Neuronal stem cell (in vitro differentiated cells): ENCODE measurements at regions not wholly inside any gene's neighbourhood (a gene's known extent, or its start where the extent isn't known, plus 50 kb on each side); places are given as distances from the start of the nearest gene placed in this dataset.

Experiments used
- DNase-seq: peaks from one replicate; pipeline ENCODE4 v3.0.0-alpha.2; 2013; ENCODE audit warnings: low spot score
- H2AFZ ChIP-seq: one replicate; pipeline ENCODE4 v1.6.1; 2013; ENCODE audit warnings: mild to moderate bottlenecking, low read length, inconsistent platforms
- H2AK5ac ChIP-seq: 2 replicates; pipeline ENCODE4 v1.6.1; 2013; ENCODE audit warnings: low read depth, mild to moderate bottlenecking, inconsistent platforms, low read length, moderate library complexity, mixed read lengths
- H2BK120ac ChIP-seq: 2 replicates; pipeline ENCODE4 v1.6.1; 2013; ENCODE audit warnings: low read depth, mild to moderate bottlenecking, inconsistent platforms, low read length, moderate library complexity, mixed read lengths
- H2BK12ac ChIP-seq: one replicate; pipeline ENCODE4 v1.6.1; 2013; ENCODE audit warnings: low read length, inconsistent platforms
- H2BK15ac ChIP-seq: 2 replicates; pipeline ENCODE4 v1.6.1; 2013; ENCODE audit warnings: mild to moderate bottlenecking, low read length, inconsistent platforms, mixed read lengths
- H2BK5ac ChIP-seq: one replicate; pipeline ENCODE4 v1.6.1; 2013; ENCODE audit warnings: inconsistent platforms, mild to moderate bottlenecking, low read length, moderate library complexity
- H3K14ac ChIP-seq: one replicate; pipeline ENCODE4 v1.6.1; 2013; ENCODE audit warnings: low read length, inconsistent platforms
- H3K18ac ChIP-seq: 2 replicates; pipeline ENCODE4 v1.6.1; 2013; ENCODE audit warnings: low read length, inconsistent platforms
- H3K23ac ChIP-seq: 2 replicates; pipeline ENCODE4 v1.6.1; 2013; ENCODE audit warnings: low read depth, mild to moderate bottlenecking, mixed read lengths, low read length, inconsistent platforms; ENCODE audit not compliant: poor library complexity
- H3K27ac ChIP-seq: replicated peaks from 3 replicates; pipeline ENCODE4 v1.5.1; 2013; ENCODE audit warnings: low read length, inconsistent platforms
- H3K27me3 ChIP-seq, 3 experiments: 2 replicates each; pipeline ENCODE4 v1.6.1; 2013; ENCODE audit warnings: low read length in 3 of 3, mild to moderate bottlenecking in 2 of 3, inconsistent platforms in 1 of 3, low read depth in 1 of 3, mixed read lengths in 1 of 3, moderate library complexity in 1 of 3; ENCODE audit not compliant: control insufficient read depth in 3 of 3, insufficient read depth in 3 of 3
- H3K36me3 ChIP-seq, 2 donors: replicated peaks in 1 of 2; 2 replicates each; pipeline ENCODE4 v1.6.1; 2013; ENCODE audit warnings: low read length in 2 of 2; ENCODE audit not compliant: control insufficient read depth in 2 of 2, insufficient read depth in 2 of 2
- H3K4ac ChIP-seq: 2 replicates; pipeline ENCODE4 v1.6.1; 2013; ENCODE audit warnings: inconsistent platforms, mild to moderate bottlenecking, low read length, moderate library complexity
- H3K4me1 ChIP-seq, 2 donors: 1 replicate in 1 of 2; 2 replicates in 1 of 2; pipeline ENCODE4 v1.6.1; 2013; ENCODE audit warnings: low read length in 2 of 2, low read depth in 1 of 2; ENCODE audit not compliant: control insufficient read depth in 2 of 2, insufficient read depth in 1 of 2
- H3K4me2 ChIP-seq: one replicate; pipeline ENCODE4 v1.6.1; 2013; ENCODE audit warnings: mild to moderate bottlenecking, low read length, inconsistent platforms; ENCODE audit not compliant: insufficient read depth, poor library complexity, severe bottlenecking
- H3K4me3 ChIP-seq, 2 donors: 2 replicates each; pipeline ENCODE4 v1.5.1; 2013; ENCODE audit warnings: low read length in 2 of 2, mild to moderate bottlenecking in 2 of 2, inconsistent platforms in 1 of 2, moderate library complexity in 1 of 2
- H3K79me1 ChIP-seq: one replicate; pipeline ENCODE4 v1.6.1; 2013; ENCODE audit warnings: low read depth, mild to moderate bottlenecking, inconsistent platforms, low read length, moderate library complexity
- H3K9ac ChIP-seq: one replicate; pipeline ENCODE4 v1.6.1; 2013; ENCODE audit warnings: mild to moderate bottlenecking, low read depth, low read length, inconsistent platforms; ENCODE audit not compliant: poor library complexity
- H3K9me3 ChIP-seq, 2 donors: replicated peaks in 1 of 2; 2 replicates each; pipeline versions ENCODE3 to v1.6.1; 2013; ENCODE audit warnings: low read length in 2 of 2, mild to moderate bottlenecking in 2 of 2, inconsistent platforms in 1 of 2, low read depth in 1 of 2, mixed read lengths in 1 of 2, moderate library complexity in 1 of 2; ENCODE audit not compliant: control insufficient read depth in 2 of 2, insufficient read depth in 1 of 2
- H4K8ac ChIP-seq: one replicate; pipeline ENCODE4 v1.6.1; 2013; ENCODE audit warnings: low read depth, mild to moderate bottlenecking, inconsistent platforms, low read length, moderate library complexity
- H4K91ac ChIP-seq: one replicate; pipeline ENCODE4 v1.6.1; 2013; ENCODE audit warnings: low read length, low read depth, mild to moderate bottlenecking, inconsistent platforms; ENCODE audit not compliant: poor library complexity
- WGBS, 2 donors: extraction: QIAGEN DNeasy Blood & Tissue Kit; methylation state at CpG; one replicate each; pipeline ENCODE4 v1.1.7; 2013; ENCODE audit warnings: missing lambda C conversion rate in 2 of 2, mixed read lengths in 1 of 2; ENCODE audit not compliant: insufficient read length in 2 of 2, insufficient replicate concordance in 1 of 2; ENCODE audit errors: extremely low coverage in 2 of 2; 5-methylcytosine and 5-hydroxymethylcytosine counted together

DNA sequence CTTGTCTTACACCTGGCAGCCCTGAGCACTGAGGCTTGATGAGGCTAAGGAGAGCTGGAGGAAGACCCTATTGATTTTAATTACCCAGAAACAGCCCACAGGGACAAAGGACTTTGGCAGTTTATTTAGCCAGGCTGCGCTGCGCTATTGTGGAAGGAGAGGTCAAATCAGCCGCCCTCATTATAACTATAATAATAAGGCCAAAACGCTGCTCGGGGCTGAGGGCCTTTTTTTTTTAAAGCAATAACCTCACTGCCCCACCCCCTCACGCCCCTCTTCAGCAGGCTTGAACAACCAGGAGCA, 60.6 kb upstream of the NKX1-1 start:
- Histone ChIP-seq H2BK12ac (no peak overlapping the region), H2BK120ac (no peak overlapping the region), H3K4me1 (peaks cover 13 to 16% of the 10 kb centered on the region in 2 donors), H3K27ac (no peak overlapping the region), H3K18ac (no peak overlapping the region), H4K91ac (no peak overlapping the region), H3K9ac (no peak overlapping the region), H3K9me3 (peaks cover 0 to 4% of the 10 kb centered on the region in 2 donors), H2BK5ac (no peak overlapping the region), H4K8ac (no peak overlapping the region), H3K36me3 (no peaks in the 10 kb centered on the region), H3K4ac (no peak overlapping the region), H3K79me1 (no peaks in the 10 kb centered on the region), H2AK5ac (no peak overlapping the region), H3K4me3 (no peak overlapping the region), H2AFZ (no peak overlapping the region), H3K23ac (no peak overlapping the region), H3K27me3 (peaks cover 0 to 37% (median 0%) of the 10 kb centered on the region in 3 experiments), H2BK15ac (no peak overlapping the region), H3K14ac (no peak overlapping the region), H3K4me2 (no peak overlapping the region)
- no CpG with 5 or more reads among the region's 6 CpGs for WGBS, 2 donors
- DNase-seq: no peak

DNA sequence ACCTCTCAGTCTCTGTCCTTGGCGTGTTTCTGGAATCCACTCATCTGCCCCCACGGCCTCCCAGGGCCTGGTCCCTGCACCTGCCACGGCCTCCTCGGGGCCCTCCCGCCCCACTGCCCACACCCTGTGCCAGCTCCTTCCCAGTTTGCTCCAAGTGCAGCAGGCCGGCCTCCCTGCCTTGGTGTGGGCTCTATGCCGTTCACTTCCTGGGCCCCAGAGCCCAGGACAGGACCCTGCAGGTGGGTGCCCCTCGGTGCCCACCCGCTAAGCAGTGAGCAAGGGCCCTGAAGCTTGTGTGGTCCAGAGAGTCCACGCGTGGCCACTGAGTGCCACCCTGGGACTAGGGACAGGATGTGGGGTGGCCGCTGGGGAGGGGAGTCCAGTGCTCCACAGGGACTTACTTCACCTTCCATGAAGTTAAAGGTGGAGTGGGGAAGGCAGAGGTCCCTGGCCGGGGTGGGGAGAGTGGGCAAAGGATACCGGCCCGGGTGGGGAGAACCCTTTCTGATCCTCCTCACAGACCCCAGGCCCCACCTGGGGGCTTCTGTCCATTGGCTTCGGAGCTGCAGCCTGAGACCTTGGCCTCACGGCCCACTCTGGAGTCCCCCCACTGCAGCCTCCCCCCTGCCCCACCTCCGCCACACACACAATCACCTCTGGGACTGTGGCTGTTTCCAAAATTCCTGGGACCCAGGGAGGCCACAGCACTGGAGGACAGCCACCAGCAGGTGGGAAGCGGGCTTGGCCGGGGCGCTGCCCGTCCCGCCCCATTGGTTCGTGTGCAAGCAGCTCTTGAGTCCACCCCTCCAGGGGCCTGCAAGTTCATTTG, 60.0 kb upstream of the NKX1-1 start:
- Histone ChIP-seq H2BK120ac (no peak overlapping the region), H3K23ac (no peak overlapping the region), H3K36me3 (no peaks in the 10 kb centered on the region), H3K79me1 (no peaks in the 10 kb centered on the region), H2BK15ac (peak overlapping the region; percentile 95), H3K18ac (peak overlapping the region; percentile 92), H2AK5ac (peak overlapping the region; percentile 86), H2BK12ac (peak overlapping the region; percentile 66), H4K8ac (no peak overlapping the region), H3K27me3 (peaks cover 0 to 42% (median 0%) of the 10 kb centered on the region in 3 experiments), H3K9me3 (peaks cover 0 to 4% of the 10 kb centered on the region in 2 donors), H3K4me1 (peaks cover 13 to 16% of the 10 kb centered on the region in 2 donors), H2BK5ac (peak overlapping the region; percentile 63), H3K9ac (no peak overlapping the region), H2AFZ (no peak overlapping the region), H3K4me3 (no peak overlapping the region), H3K4ac (peak overlapping the region; percentile 23), H3K27ac (no peak overlapping the region), H3K4me2 (no peak overlapping the region), H4K91ac (no peak overlapping the region), H3K14ac (no peak overlapping the region)
- no peak for DNase-seq
- WGBS, 2 donors: no CpG with 5 or more reads among the region's 24 CpGs

DNA sequence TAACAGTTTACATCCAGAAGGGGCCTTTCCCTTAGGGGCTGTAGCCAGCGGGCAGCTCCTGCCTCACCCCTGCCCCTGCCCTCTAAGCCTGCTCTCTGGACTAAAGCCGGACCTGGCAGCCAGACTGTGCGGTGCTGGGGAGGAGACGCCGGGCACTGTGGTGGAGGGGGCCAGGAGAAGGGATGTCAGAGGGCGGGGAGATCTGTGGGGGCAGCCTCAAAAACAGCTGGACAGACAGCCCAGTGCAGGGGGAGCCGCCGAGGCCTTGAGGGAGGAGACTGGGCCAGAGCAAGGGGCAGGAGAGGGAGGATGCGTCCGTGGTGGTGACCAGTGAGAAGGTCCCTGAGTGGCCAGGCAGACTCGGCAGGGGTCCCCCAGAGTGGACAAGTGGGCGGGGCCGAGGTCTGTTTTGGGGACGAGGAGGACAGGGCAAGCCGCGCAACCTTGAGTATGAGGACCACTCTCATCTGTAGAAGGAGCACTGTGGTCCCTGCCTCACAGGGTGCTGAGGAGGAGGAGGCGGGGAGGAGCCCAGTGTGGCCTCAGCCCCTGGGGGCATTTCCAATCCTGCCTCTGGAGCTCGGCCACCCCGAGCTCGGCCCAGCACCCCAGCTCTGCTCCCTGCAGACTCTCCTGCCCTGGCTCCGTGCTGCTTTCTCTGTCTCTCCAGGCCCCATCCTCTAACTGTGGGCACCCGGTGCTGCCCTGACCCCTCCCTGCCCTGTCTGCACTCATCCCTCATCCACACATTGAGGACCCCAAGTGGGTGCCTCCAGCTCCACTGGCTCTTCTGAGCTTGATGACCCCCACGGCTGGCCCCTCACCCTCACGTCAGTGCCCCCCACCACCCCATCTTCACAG, 59.2 kb upstream of the NKX1-1 start:
- H3K9me3 ChIP-seq: peaks cover 0 to 4% of the 10 kb centered on the region in 2 donors
- no peak overlapping the region for H3K14ac ChIP-seq
- H4K8ac ChIP-seq: no peak overlapping the region

More for the DNA sequence above, 59.2 kb upstream of the NKX1-1 start:
- Histone ChIP-seq H3K27ac (no peak overlapping the region), H2AK5ac (peak overlapping the region; percentile 86), H4K91ac (no peak overlapping the region), H3K4ac (no peak overlapping the region), H3K36me3 (no peaks in the 10 kb centered on the region), H3K4me3 (no peak overlapping the region), H3K4me2 (no peak overlapping the region), H2BK5ac (peak overlapping the region; percentile 63), H2BK120ac (no peak overlapping the region), H3K23ac (no peak overlapping the region), H3K79me1 (no peaks in the 10 kb centered on the region), H3K4me1 (peaks cover 13 to 16% of the 10 kb centered on the region in 2 donors), H2BK12ac (no peak overlapping the region), H3K18ac (peak overlapping the region; percentile 92), H3K9ac (no peak overlapping the region), H2AFZ (no peak overlapping the region), H3K27me3 (peaks cover 0 to 48% (median 0%) of the 10 kb centered on the region in 3 experiments), H2BK15ac (peak overlapping the region; percentile 95)
- no peak for DNase-seq
- WGBS, 2 donors: no CpG with 5 or more reads among the region's 24 CpGs
